Endothelial cell of umbilical vein (primary cell): ENCODE measurements at regions not wholly inside any gene's neighbourhood (a gene's known extent, or its start where the extent isn't known, plus 50 kb on each side); places are given as distances from the start of the nearest gene placed in this dataset.

Source experiments
- BruUV-seq: library from RNA; stranded (reverse); fragments of 400-500 nt; replicated peaks from 2 replicates; lab custom pipeline; 2021; lab: Mats Ljungman, UMichigan
- CTCF ChIA-PET: fragments of 300-600, 350-600 bp; sonication (Branson Sonifier 250); formaldehyde crosslinking; loops from one replicate; lab custom pipeline; 2021; ENCODE audit warnings: antibody characterized with exemption, inconsistent platforms; lab: Charles Lee
- POLR2A ChIA-PET: fragments of 300-600, 350-600 bp; sonication (Branson Sonifier 250); formaldehyde crosslinking; loops from one replicate; lab custom pipeline; 2021; ENCODE audit warnings: antibody characterized with exemption, inconsistent platforms; lab: Charles Lee
- DNase-seq: peaks from one replicate; pipeline ENCODE4 v3.0.0-alpha.2; 2011; ENCODE audit warnings: low read depth, low spot score
- FAIRE-seq: peaks from 2 replicates; lab custom pipeline; 2011; peaks lifted over from hg19 to GRCh38; lab: Jason Lieb, UNC
- H2AFZ ChIP-seq: 2 replicates; pipeline ENCODE4 v1.6.0; 2012; ENCODE audit warnings: low read depth, low read length, control low read depth, inconsistent platforms
- H3K27ac ChIP-seq: 2 replicates; pipeline ENCODE4 v1.5.1; 2011; ENCODE audit warnings: low read depth, mild to moderate bottlenecking, control low read depth, low read length, moderate library complexity; ENCODE audit not compliant: insufficient read depth
- H3K27me3 ChIP-seq, 2 experiments: 2 replicates each; pipeline versions ENCODE4 v1.6.0 to v1.6.1; 2011; ENCODE audit warnings: low read length in 2 of 2, mixed read lengths in 1 of 2; ENCODE audit not compliant: control insufficient read depth in 2 of 2, insufficient read depth in 2 of 2
- H3K36me3 ChIP-seq, 2 experiments: 2 replicates in 1 of 2; 3 replicates in 1 of 2; pipeline ENCODE4 v1.5.1; 2011; ENCODE audit warnings: low read length in 2 of 2, mild to moderate bottlenecking in 1 of 2, moderate library complexity in 1 of 2; ENCODE audit not compliant: control insufficient read depth in 2 of 2, insufficient read depth in 2 of 2; ENCODE audit errors: extremely low read depth in 1 of 2
- H3K4me1 ChIP-seq: 3 replicates; pipeline ENCODE4 v1.5.1; 2011; ENCODE audit warnings: mild to moderate bottlenecking, low read length; ENCODE audit not compliant: control insufficient read depth, insufficient read depth; ENCODE audit errors: extremely low read depth
- H3K4me2 ChIP-seq: 2 replicates; pipeline ENCODE4 v1.6.1; 2011; ENCODE audit warnings: low read length, control low read depth, mixed read lengths; ENCODE audit not compliant: insufficient read depth
- H3K4me3 ChIP-seq, 3 experiments: fragments of 200-600 bp in 1 of 3; sonication (generic), shearing (Covaris generic) in 1 of 3; replicated peaks in 1 of 3; 2 replicates each; pipeline ENCODE4 v1.5.1; 2011 to 2016; ENCODE audit warnings: control low read depth in 3 of 3, low read length in 3 of 3, mild to moderate bottlenecking in 2 of 3, inconsistent platforms in 1 of 3, low read depth in 1 of 3, moderate library complexity in 1 of 3; ENCODE audit not compliant: insufficient read depth in 1 of 3
- H3K79me2 ChIP-seq: 2 replicates; pipeline ENCODE4 v1.6.0; 2012; ENCODE audit warnings: low read length, inconsistent platforms; ENCODE audit not compliant: control insufficient read depth, insufficient read depth
- H3K9ac ChIP-seq: replicated peaks from 2 replicates; pipeline ENCODE3; 2011; ENCODE audit warnings: low read length, control low read depth; ENCODE audit not compliant: insufficient read depth; ENCODE audit errors: extremely low read depth
- H3K9me1 ChIP-seq: replicated peaks from 3 replicates; pipeline ENCODE4 v1.6.0; 2011; ENCODE audit warnings: mild to moderate bottlenecking, low read length; ENCODE audit not compliant: control insufficient read depth, insufficient read depth; ENCODE audit errors: extremely low read depth
- H3K9me3 ChIP-seq: replicated peaks from 2 replicates; pipeline ENCODE4 v1.5.1; 2012; ENCODE audit warnings: low read length, inconsistent platforms; ENCODE audit not compliant: control insufficient read depth, insufficient read depth
- H4K20me1 ChIP-seq: replicated peaks from 2 replicates; pipeline ENCODE3; 2011; ENCODE audit warnings: mild to moderate bottlenecking, low read length; ENCODE audit not compliant: control insufficient read depth, insufficient read depth; ENCODE audit errors: extremely low read depth
- CTCF ChIP-seq, 2 donors: IDR thresholded peaks; 1 replicate in 1 of 2; 2 replicates in 1 of 2; pipeline ENCODE4 v1.5.1; 2011; ENCODE audit warnings: low read length in 2 of 2, mild to moderate bottlenecking in 2 of 2, moderate library complexity in 2 of 2, control low read depth in 1 of 2, inconsistent platforms in 1 of 2, low read depth in 1 of 2; ENCODE audit not compliant: insufficient read depth in 1 of 2; ENCODE audit errors: extremely low read depth in 1 of 2
- EZH2 ChIP-seq: IDR thresholded peaks from 2 replicates; pipeline ENCODE4 v1.6.1; 2012; ENCODE audit warnings: borderline replicate concordance, low read depth, mild to moderate bottlenecking, moderate library complexity, low read length, inconsistent platforms; ENCODE audit not compliant: severe bottlenecking
- FOS ChIP-seq: IDR thresholded peaks from 2 replicates; pipeline ENCODE4 v1.6.1; 2011; ENCODE audit warnings: mild to moderate bottlenecking, low read length, moderate library complexity, borderline replicate concordance; ENCODE audit not compliant: insufficient read depth
- GATA2 ChIP-seq: IDR thresholded peaks from 2 replicates; pipeline ENCODE4 v1.7.0; 2011; ENCODE audit warnings: low read depth, mild to moderate bottlenecking, moderate library complexity, mixed read lengths, low read length; ENCODE audit not compliant: insufficient read length, insufficient read depth
- JUN ChIP-seq: IDR thresholded peaks from 2 replicates; pipeline ENCODE4 v1.6.1; 2011; ENCODE audit warnings: borderline replicate concordance, low read depth; ENCODE audit not compliant: insufficient read length, insufficient read depth
- MAX ChIP-seq: IDR thresholded peaks from 2 replicates; pipeline ENCODE4 v1.6.1; 2011; ENCODE audit not compliant: insufficient read depth, insufficient read length
- MYC ChIP-seq: IDR thresholded peaks from one replicate; pipeline ENCODE4 v1.6.1; 2011; ENCODE audit warnings: mild to moderate bottlenecking, low read depth, low read length
- POLR2A ChIP-seq: IDR thresholded peaks from 2 replicates; pipeline ENCODE4 v1.6.1; 2012; ENCODE audit warnings: low read depth, mild to moderate bottlenecking, control low read depth, low read length
- POLR2AphosphoS5 ChIP-seq: IDR thresholded peaks from 2 replicates; pipeline ENCODE4 v1.6.1; 2012; ENCODE audit warnings: low read depth, mild to moderate bottlenecking, control low read depth, low read length, moderate library complexity; ENCODE audit not compliant: insufficient read depth
- dilution Hi-C: fragments of 300-500 bp; cut with MboI; formaldehyde crosslinking; loops from one replicate; pipeline ENCODE4 v1.15.0; 2019; ENCODE audit warnings: low sequenced_read_pairs; ENCODE audit not compliant: extremely low pct_ligation_motif_present
- intact Hi-C: fragments of 100-400 bp; cut with micrococcal nuclease; formaldehyde crosslinking; loops from one replicate; pipeline ENCODE4 v1.10.0; 2022

GRCh38 chr6:78302411-78302810, 564.9 kb upstream of the IRAK1BP1 start:
- Histone ChIP-seq H3K9me3 (no peaks in the 10 kb centered on the region), H3K4me2 (no peak overlapping the region), H2AFZ (no peak overlapping the region), H3K4me1 (no peaks in the 10 kb centered on the region), H3K27me3 (no peaks in the 10 kb centered on the region), H4K20me1 (no peaks in the 10 kb centered on the region), H3K27ac (no peak overlapping the region), H3K9ac (no peak overlapping the region), H3K9me1 (no peaks in the 10 kb centered on the region), H3K79me2 (no peaks in the 10 kb centered on the region), H3K4me3 (no peak overlapping the region), H3K36me3 (no peaks in the 10 kb centered on the region)
- FAIRE-seq (no peak), DNase-seq (no peak)
- ChIA-PET POLR2A (no interaction called here), CTCF (no interaction called here)
- dilution Hi-C loops (no loop called here), intact Hi-C loops (no loop called here)
- no TSS peak for BruUV-seq
- TF ChIP-seq MYC: no peak
- no peak for TF ChIP-seq CTCF (IDR thresholded peaks at IDR 0.05; ENCODE audit: extremely low read depth in 1 of 2, insufficient read depth in 1 of 2, low read depth in 1 of 2, low read length in 2 of 2)
- no peak for TF ChIP-seq GATA2
- no peak for TF ChIP-seq POLR2A
- no peak for TF ChIP-seq EZH2
- TF ChIP-seq JUN: no peak
- no peak for TF ChIP-seq MAX
- TF ChIP-seq FOS: no peak
- no peak for TF ChIP-seq POLR2AphosphoS5
